HG03060 (cell line): ENCODE measurements at regions not wholly inside any gene's neighbourhood (a gene's known extent, or its start where the extent isn't known, plus 50 kb on each side); places are given as distances from the start of the nearest gene placed in this dataset.
A peak's percentile ranks its signal among the peaks of the same experiment; 100 is the strongest.
"Not testable (repeated sequence)": the region's sequence is repeated elsewhere in the genome, so short reads cannot be mapped to it uniquely, and the experiment has no call there.

Experiments used
- ATAC-seq: cut with Tn5 transposase; IDR thresholded peaks from one replicate; pipeline ENCODE4 v1.9.1; 2021; ENCODE audit warnings: low read depth, moderate number of reproducible peaks; ENCODE audit not compliant: unreplicated experiment

DNA sequence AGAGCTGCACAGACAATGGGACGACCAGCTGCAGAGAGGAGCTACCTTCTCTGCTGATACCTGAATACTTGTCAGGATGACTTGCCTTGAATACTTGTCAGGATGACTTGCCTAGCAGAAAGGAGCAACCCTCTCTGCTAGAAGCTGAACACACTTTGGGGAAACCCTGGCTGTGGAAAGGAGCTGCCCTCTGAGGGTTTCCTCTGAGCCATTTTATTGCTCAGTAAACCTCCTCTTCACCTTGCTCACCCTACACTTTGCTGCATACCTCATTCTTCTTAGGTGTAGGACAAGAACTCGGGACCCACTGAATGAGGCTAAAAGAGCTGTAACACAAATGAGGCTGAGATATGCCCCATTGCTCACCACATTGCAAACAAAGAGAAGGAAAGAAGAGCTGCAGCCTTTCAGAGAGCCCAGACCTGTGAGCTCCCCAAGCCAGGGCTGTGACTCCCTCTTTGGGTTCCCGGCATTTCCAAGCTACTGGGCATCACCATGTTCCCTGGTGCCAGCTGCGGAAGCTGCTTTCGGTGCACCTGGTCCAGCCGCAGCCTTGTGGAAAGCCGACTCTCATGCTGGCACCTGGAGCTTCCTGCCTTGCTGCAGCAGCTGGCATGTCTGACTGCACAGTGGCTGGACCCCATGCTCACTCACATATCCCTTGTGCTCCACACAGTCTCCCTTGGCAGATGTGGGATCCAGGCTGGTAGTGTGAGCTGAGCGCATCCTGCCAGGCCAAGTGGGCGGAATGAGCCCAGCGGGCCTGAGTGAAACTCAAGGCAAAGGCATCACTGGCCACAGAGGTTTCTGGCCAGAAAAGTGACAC is 106.7 kb upstream of the AHI1 start:
- no peak for ATAC-seq

GRCh38 chr6:135605278-135605790 is 107.8 kb upstream of the AHI1 start:
- ATAC-seq: no peak

GRCh38 chr6:135606392-135606791 is 108.9 kb upstream of the AHI1 start:
- no peak for ATAC-seq

GRCh38 chr6:135608031-135608430 is 110.5 kb upstream of the AHI1 start:
- ATAC-seq: no peak

- not testable (repeated sequence) for ATAC-seq
Observed at GRCh38 chr6:135610192-135610591, 112.7 kb upstream of the AHI1 start.

- ATAC-seq: no peak
Observed at GRCh38 chr6:135616655-135617054, 119.1 kb upstream of the AHI1 start.

GRCh38 chr6:135617222-135617621 is 119.7 kb upstream of the AHI1 start:
- ATAC-seq: no peak

DNA sequence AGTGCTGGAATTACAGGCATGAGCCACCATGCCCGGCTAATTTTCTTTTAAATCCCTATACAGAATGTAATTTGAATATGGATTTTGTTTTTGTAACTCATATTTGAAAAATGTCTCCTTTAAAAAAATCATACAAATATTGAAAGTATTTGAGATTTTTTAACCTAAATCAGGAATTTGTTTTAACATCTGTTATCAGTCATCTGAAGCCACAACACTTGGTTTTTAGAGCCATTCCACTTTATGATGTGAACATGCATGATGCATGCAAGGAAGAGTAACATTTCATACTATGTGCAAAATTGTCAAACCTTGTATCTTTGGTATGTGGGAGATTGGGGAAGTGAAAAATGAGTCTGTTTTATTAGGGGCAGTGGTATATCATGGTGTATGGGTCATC is 124.5 kb upstream of the AHI1 start:
- ATAC-seq: no peak

GRCh38 chr6:135623979-135624378 is 126.4 kb upstream of the AHI1 start:
- no peak for ATAC-seq

DNA sequence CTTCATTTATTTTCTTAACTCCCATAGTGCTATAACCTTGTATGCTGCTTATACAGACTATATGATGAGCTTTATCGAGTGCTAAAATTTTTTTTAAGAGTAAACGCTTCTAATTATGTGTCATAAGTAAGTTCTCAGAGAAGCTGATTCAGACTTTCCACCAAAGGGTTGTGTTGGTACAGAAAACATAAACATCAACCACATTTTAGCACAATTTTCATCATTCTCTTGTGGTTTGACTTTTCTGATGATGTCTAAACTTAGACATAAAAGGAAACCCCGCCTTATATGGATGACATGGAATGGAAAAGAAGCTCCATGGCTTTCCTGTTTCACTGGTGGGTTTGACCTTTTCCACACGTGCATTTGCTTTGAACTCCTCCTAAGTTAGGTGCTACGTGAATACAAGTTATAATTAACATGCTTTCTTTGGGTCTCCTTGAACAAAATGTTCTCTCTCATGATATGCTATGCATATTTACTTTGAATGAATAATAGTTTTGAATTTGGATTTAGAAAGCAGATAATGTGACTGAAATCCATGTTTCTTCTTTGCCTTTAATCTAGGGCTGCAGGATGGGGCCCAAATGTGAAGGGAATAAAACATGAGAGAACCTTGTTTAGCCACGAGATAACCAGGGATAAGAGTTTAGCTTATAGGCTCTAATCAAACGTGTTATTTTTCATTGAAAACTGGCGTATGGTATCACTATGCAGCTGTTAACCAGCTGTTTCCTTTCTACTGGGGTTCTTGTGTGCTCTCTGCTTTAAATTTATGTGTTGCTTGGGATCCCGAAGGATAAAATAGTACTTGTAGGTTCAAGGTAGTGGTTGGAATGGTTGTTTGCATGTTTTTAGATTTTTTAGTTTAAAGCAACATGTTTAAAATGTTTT is 127.1 kb upstream of the AHI1 start:
- no peak for ATAC-seq

DNA sequence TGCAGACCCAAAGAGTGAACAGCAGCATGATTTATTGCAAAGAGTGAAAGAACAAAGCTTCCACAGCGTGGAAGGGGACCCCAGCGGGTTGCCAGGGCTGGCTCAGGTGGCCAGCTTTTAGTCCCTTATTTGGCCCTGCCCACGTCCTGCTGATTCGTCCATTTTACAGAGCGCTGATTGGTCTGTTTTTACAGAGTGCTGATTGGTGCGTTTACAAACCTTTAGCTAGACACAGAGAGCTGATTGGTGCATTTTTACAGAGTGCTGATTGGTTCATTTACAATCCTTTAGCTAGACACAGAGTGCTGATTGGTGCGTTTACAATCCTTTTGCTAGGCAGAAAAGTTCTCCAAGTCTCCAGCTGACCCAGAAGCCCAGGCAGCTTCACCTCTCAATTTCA is 128.5 kb upstream of the AHI1 start:
- not testable (repeated sequence) for ATAC-seq

GRCh38 chr6:135627092-135627715 is 129.7 kb upstream of the AHI1 start:
- peak; percentile 76 for ATAC-seq

- ATAC-seq: no peak
Observed at GRCh38 chr6:135630789-135631376, 133.3 kb upstream of the AHI1 start.

- ATAC-seq: no peak
Observed at GRCh38 chr6:135631821-135632220, 134.3 kb upstream of the AHI1 start.

GRCh38 chr6:135633573-135633972 is 136.0 kb upstream of the AHI1 start:
- no peak for ATAC-seq

DNA sequence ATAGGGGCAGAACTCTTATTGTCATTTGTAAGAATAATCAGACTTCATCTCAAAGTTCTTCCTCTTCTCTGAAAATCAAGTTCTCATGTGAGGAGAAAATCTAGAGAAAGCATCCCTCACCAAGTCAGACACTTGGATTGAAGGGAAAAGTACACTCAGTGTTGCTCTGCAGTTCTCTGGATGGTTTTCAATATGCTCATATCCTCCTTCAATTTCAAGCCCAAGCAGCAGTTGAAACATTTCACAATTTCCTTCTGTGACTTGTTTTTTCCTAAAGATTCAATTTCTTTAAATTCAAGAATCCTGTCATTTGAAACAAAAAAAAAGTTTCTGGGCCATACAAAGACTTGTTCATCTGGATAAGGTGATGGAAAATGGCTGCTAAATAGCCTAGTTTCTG is 140.2 kb upstream of the AHI1 start:
- no peak for ATAC-seq

- no peak for ATAC-seq
Observed at GRCh38 chr6:135638108-135638507, 140.6 kb upstream of the AHI1 start.

GRCh38 chr6:135640048-135640447 is 142.5 kb upstream of the AHI1 start:
- ATAC-seq: no peak

GRCh38 chr6:135640449-135641111 is 143.0 kb upstream of the AHI1 start:
- ATAC-seq: no peak

DNA sequence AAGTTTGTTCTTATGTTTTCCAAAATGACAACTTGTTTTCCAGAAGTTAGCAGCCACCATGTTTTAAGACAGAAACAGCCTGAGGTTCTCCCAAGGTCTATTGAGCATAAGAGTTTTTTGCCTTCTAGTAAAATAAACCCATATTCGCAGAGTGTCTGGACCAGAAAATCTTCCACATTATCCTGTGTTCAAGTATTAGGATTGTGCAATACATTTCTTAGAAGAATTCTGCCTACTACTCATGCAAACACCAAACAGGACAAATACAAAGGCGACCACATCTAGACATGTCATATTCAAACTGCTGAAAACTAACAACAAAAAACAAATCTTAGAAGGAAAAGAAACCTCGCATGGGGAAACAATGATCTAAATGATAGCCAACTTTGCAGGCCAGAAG is 145.4 kb upstream of the AHI1 start:
- no peak for ATAC-seq
